Kidney epithelial cell (primary cell): ENCODE measurements at regions not wholly inside any gene's neighbourhood (a gene's known extent, or its start where the extent isn't known, plus 50 kb on each side); places are given as distances from the start of the nearest gene placed in this dataset.
A peak's percentile ranks its signal among the peaks of the same experiment; 100 is the strongest.

ENCODE experiments used
- DNase-seq: peaks from one replicate; pipeline ENCODE4 v3.0.0-alpha.2; 2010; ENCODE audit warnings: low read depth
- H3K27me3 ChIP-seq: 2 replicates; pipeline ENCODE4 v1.6.0; 2011; ENCODE audit warnings: low read length; ENCODE audit not compliant: control insufficient read depth, insufficient read depth
- H3K36me3 ChIP-seq: 2 replicates; pipeline ENCODE4 v1.5.1; 2011; ENCODE audit warnings: low read length; ENCODE audit not compliant: control insufficient read depth, insufficient read depth
- H3K4me3 ChIP-seq: 2 replicates; pipeline ENCODE4 v1.5.1; 2011; ENCODE audit warnings: low read depth, mild to moderate bottlenecking, control low read depth, low read length
- CTCF ChIP-seq: IDR thresholded peaks from 2 replicates; pipeline ENCODE4 v1.5.1; 2011; ENCODE audit warnings: mild to moderate bottlenecking, moderate library complexity, low read length, control low read depth, inconsistent platforms; ENCODE audit not compliant: insufficient read depth, poor library complexity, severe bottlenecking

GRCh38 chr11:32531528-32531927 lies 52.1 kb upstream of the EIF3M start:
- Histone ChIP-seq H3K36me3 (peaks cover 1% of the 10 kb centered on the region), H3K4me3 (no peak overlapping the region), H3K27me3 (no peaks in the 10 kb centered on the region)
- no peak for TF ChIP-seq CTCF
- DNase-seq = no peak

- no peak overlapping the region for H3K4me3 ChIP-seq
- TF ChIP-seq CTCF = no peak
- no peak for DNase-seq
- peaks cover 1% of the 10 kb centered on the region for H3K36me3 ChIP-seq
- H3K27me3 ChIP-seq = no peaks in the 10 kb centered on the region
These were observed 53.5 kb upstream of the EIF3M start for GRCh38 chr11:32529994-32530588.

DNA sequence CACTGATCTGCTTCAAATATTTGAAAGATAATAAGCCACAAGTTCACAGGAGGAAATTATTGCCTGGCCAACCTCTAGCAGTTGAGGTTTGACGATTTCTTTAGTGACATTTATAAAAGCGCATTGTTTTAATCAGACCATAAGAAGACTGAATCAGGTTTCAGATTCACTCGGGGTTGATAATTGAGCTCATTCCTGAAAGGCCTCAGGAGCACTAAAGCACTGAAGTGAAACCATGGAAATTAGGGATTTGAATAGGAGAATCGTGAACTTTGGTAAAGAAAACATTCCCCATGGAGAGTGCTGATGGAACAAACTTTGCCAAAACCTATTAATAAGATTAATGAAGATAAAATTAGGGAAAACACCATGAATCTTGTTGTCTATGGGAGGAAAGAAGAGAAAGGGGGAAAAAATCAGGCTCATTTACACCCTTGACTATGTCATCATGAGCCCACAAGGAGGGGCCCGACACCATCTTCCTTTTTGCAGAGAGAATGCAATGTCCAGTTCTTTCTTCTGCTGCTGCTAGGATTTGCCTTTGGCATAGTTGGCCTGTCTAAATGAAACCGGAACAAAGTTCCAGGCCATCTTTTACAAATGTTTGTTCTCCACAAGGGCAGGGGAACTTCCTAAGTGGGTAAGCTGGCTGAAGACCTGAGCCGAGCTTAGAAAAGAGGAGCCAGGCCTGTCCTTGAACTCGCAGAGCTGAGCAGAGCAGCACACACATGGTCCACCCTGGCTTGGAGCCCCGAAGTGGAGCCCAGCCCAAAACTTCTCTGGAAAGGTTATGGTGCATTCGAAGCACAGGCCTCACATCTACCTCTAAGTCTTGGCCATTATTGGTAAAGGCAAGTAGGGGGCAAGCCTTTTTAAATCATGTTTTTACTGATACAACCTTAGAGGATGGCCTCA lies 56.1 kb upstream of the EIF3M start:
- H3K36me3 ChIP-seq = peaks cover 1% of the 10 kb centered on the region
- TF ChIP-seq CTCF = peak; percentile 17
- no peak overlapping the region for H3K4me3 ChIP-seq
- DNase-seq = peak; percentile 32
- H3K27me3 ChIP-seq = no peaks in the 10 kb centered on the region

GRCh38 chr11:32526760-32527159 lies 56.9 kb upstream of the EIF3M start:
- Histone ChIP-seq H3K36me3 (peaks cover under 1% of the 10 kb centered on the region), H3K4me3 (no peak overlapping the region), H3K27me3 (no peaks in the 10 kb centered on the region)
- no peak for DNase-seq
- no peak for TF ChIP-seq CTCF

DNA sequence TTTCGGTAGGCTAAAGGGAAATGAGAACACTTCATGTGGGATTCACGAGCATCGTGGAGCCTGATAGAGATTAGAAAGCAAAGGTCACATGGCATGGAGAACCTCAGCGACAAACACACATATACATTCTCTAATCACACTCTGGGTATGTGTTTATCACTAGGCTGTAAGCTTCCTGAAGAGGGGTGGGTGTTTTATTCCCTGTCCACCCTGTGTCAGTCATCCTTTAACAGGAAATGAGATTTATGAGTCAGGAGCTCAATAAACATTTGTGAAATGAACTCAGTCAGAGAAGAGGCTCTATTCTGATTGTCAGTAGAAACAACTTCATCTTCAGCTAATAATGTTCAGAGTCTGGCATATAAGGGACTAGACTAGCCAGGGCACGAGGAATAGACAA lies 71.7 kb upstream of the EIF3M start:
- TF ChIP-seq CTCF = no peak
- H3K36me3 ChIP-seq = no peaks in the 10 kb centered on the region
- no peak for DNase-seq
- H3K27me3 ChIP-seq = no peaks in the 10 kb centered on the region
- H3K4me3 ChIP-seq = no peak overlapping the region
